KMS-11 (cell line): ENCODE measurements at regions not wholly inside any gene's neighbourhood (a gene's known extent, or its start where the extent isn't known, plus 50 kb on each side); places are given as distances from the start of the nearest gene placed in this dataset.

Source experiments
- H2AFZ ChIP-seq: fragments of 200-600 bp; sonication (generic); 2 replicates; pipeline ENCODE4 v1.6.1; 2016; ENCODE audit warnings: antibody characterized with exemption, mixed run types, low read depth
- H3K27ac ChIP-seq: fragments of 200-600 bp; sonication (generic); 2 replicates; pipeline ENCODE4 v1.6.1; 2016; ENCODE audit warnings: mild to moderate bottlenecking, mixed run types
- H3K27me3 ChIP-seq: fragments of 200-600 bp; sonication (generic); 2 replicates; pipeline ENCODE4 v1.6.1; 2017; ENCODE audit warnings: mild to moderate bottlenecking, low read depth, mixed run types, moderate library complexity; ENCODE audit not compliant: insufficient read depth
- H3K36me3 ChIP-seq: fragments of 200-600 bp; sonication (generic); 2 replicates; pipeline ENCODE4 v1.6.1; 2017; ENCODE audit warnings: mild to moderate bottlenecking, mixed run types; ENCODE audit not compliant: insufficient read depth
- H3K4me1 ChIP-seq: fragments of 200-600 bp; sonication (generic); 2 replicates; pipeline ENCODE4 v1.6.1; 2016; ENCODE audit warnings: mild to moderate bottlenecking, low read depth, mixed run types; ENCODE audit not compliant: poor library complexity, severe bottlenecking
- H3K4me2 ChIP-seq: fragments of 200-600 bp; sonication (generic); 2 replicates; pipeline ENCODE4 v1.7.0; 2016; ENCODE audit warnings: mild to moderate bottlenecking, mixed run types
- H3K4me3 ChIP-seq: fragments of 200-600 bp; sonication (generic); IDR thresholded peaks from 2 replicates; pipeline ENCODE4 v1.6.1; 2017; ENCODE audit warnings: low read depth, low read length, mixed read lengths; ENCODE audit not compliant: insufficient read depth
- H3K79me2 ChIP-seq: fragments of 200-600 bp; sonication (generic); 2 replicates; pipeline ENCODE4 v1.6.1; 2016; ENCODE audit warnings: low read depth, mixed run types; ENCODE audit not compliant: insufficient read depth
- H3K9ac ChIP-seq: fragments of 200-600 bp; sonication (generic); 2 replicates; pipeline ENCODE4 v1.6.1; 2016; ENCODE audit warnings: mild to moderate bottlenecking, mixed run types
- H4K20me1 ChIP-seq: fragments of 200-600 bp; sonication (generic); 2 replicates; pipeline ENCODE4 v1.6.1; 2016; ENCODE audit warnings: mild to moderate bottlenecking, mixed run types; ENCODE audit not compliant: insufficient read depth
- CTCF ChIP-seq: fragments of 200-600 bp; sonication (generic); conservative IDR thresholded peaks from 2 replicates; pipeline ENCODE4 v1.6.1; 2017; ENCODE audit warnings: low read depth, mild to moderate bottlenecking, antibody characterized with exemption, low read length, moderate library complexity, mixed read lengths

GRCh38 chr21:41011951-41012366, 156.0 kb upstream of the BACE2 start:
- Histone ChIP-seq H4K20me1 (no peaks in the 10 kb centered on the region), H3K79me2 (no peaks in the 10 kb centered on the region), H3K27ac (no peak overlapping the region), H3K36me3 (no peaks in the 10 kb centered on the region), H2AFZ (no peak overlapping the region), H3K9ac (no peak overlapping the region), H3K27me3 (no peaks in the 10 kb centered on the region), H3K4me3 (no peak overlapping the region), H3K4me1 (no peaks in the 10 kb centered on the region), H3K4me2 (no peak overlapping the region)
- TF ChIP-seq CTCF = no peak

- Histone ChIP-seq H3K27me3 (no peaks in the 10 kb centered on the region), H3K4me3 (no peak overlapping the region), H3K9ac (no peak overlapping the region), H3K36me3 (no peaks in the 10 kb centered on the region), H2AFZ (no peak overlapping the region), H3K4me2 (no peak overlapping the region), H3K79me2 (no peaks in the 10 kb centered on the region), H3K4me1 (no peaks in the 10 kb centered on the region), H3K27ac (no peak overlapping the region), H4K20me1 (no peaks in the 10 kb centered on the region)
- no peak for TF ChIP-seq CTCF
Observed at GRCh38 chr21:41012425-41012824, 155.5 kb upstream of the BACE2 start.

GRCh38 chr21:41016472-41016871, 151.5 kb upstream of the BACE2 start:
- no peak for TF ChIP-seq CTCF
- Histone ChIP-seq H3K27me3 (no peaks in the 10 kb centered on the region), H3K79me2 (no peaks in the 10 kb centered on the region), H2AFZ (no peak overlapping the region), H3K9ac (no peak overlapping the region), H3K4me2 (no peak overlapping the region), H3K4me3 (no peak overlapping the region), H3K27ac (no peak overlapping the region), H3K4me1 (no peaks in the 10 kb centered on the region), H3K36me3 (no peaks in the 10 kb centered on the region), H4K20me1 (no peaks in the 10 kb centered on the region)

- Histone ChIP-seq H3K9ac (no peak overlapping the region), H3K4me2 (no peak overlapping the region), H2AFZ (no peak overlapping the region), H4K20me1 (no peaks in the 10 kb centered on the region), H3K4me3 (no peak overlapping the region), H3K27ac (no peak overlapping the region), H3K27me3 (no peaks in the 10 kb centered on the region), H3K36me3 (no peaks in the 10 kb centered on the region), H3K4me1 (no peaks in the 10 kb centered on the region), H3K79me2 (no peaks in the 10 kb centered on the region)
- TF ChIP-seq CTCF = no peak
Observed at GRCh38 chr21:41018431-41018830, 149.5 kb upstream of the BACE2 start.
